Upper lobe of left lung (tissue), 6 donors: ENCODE measurements at regions not wholly inside any gene's neighbourhood (a gene's known extent, or its start where the extent isn't known, plus 50 kb on each side); places are given as distances from the start of the nearest gene placed in this dataset.

Experiments
- ATAC-seq, 2 donors: fragments of 200-7000 bp; cut with Tn5 transposase; one replicate each; pipeline ENCODE4 v1.9.1; 2022; ENCODE audit warnings: mild to moderate bottlenecking in 2 of 2, moderate library complexity in 2 of 2; ENCODE audit not compliant: low FRiP score in 2 of 2
- DNase-seq, 2 donors: peaks; one replicate each; pipeline ENCODE4 v3.0.0-alpha.2; 2019 to 2020
- H3K27ac ChIP-seq, 4 donors: fragments of 200-600 bp; sonication (generic); one replicate each; pipeline ENCODE4 v1.5.1; 2016 to 2019
- H3K27me3 ChIP-seq, 4 donors: fragments of 200-600 bp; sonication (generic); one replicate each; pipeline ENCODE4 v1.5.1; 2017 to 2019
- H3K36me3 ChIP-seq, 4 donors: fragments of 200-600 bp; sonication (generic); one replicate each; pipeline ENCODE4 v1.5.1; 2016 to 2019
- H3K4me1 ChIP-seq, 4 donors: fragments of 200-600 bp; sonication (generic); one replicate each; pipeline ENCODE4 v1.5.1; 2018 to 2019
- H3K4me3 ChIP-seq, 4 donors: fragments of 200-600 bp; sonication (generic); one replicate each; pipeline ENCODE4 v1.5.1; 2017 to 2019; ENCODE audit warnings: mild to moderate bottlenecking in 2 of 4, moderate library complexity in 1 of 4
- H3K9me3 ChIP-seq, 4 donors: fragments of 200-600 bp; sonication (generic); one replicate each; pipeline ENCODE4 v1.5.1; 2018 to 2019
- CTCF ChIP-seq, 6 experiments: fragments of 450-650 bp in 4 of 6; fragments of 200-600 bp in 2 of 6; sonication (generic) in 2 of 6; IDR thresholded peaks; one replicate each; pipeline ENCODE4 v1.5.1; 2016 to 2019; ENCODE audit warnings: antibody characterized with exemption in 6 of 6
- EP300 ChIP-seq, 4 donors: sonication (generic); formaldehyde crosslinking; IDR thresholded peaks; one replicate each; pipeline ENCODE4 v1.5.1; 2017; ENCODE audit warnings: antibody characterized with exemption in 4 of 4, control low read depth in 2 of 4
- POLR2A ChIP-seq, 4 donors: fragments of 450-650 bp; IDR thresholded peaks; one replicate each; pipeline ENCODE4 v1.5.1; 2016 to 2017; ENCODE audit warnings: antibody characterized with exemption in 4 of 4, mild to moderate bottlenecking in 2 of 4
- POLR2AphosphoS5 ChIP-seq, 2 donors: sonication (generic); formaldehyde crosslinking; IDR thresholded peaks; one replicate each; pipeline ENCODE4 v1.5.1; 2017; ENCODE audit warnings: antibody characterized with exemption in 2 of 2
- WGBS, 2 donors: methylation state at CpG; one replicate each; pipeline ENCODE4 v1.1.5; 2017 to 2018; 5-methylcytosine and 5-hydroxymethylcytosine counted together
- donor health status: DM: no; HTN: no; CAD: no; lungs with moderate emphysema.
- donor health status: DM: no; HTN: yes; CAD: no; lungs with severe emphysema.

- Histone ChIP-seq H3K27ac (no peak overlapping the region), H3K27me3 (no peaks in the 10 kb centered on the region), H3K9me3 (no peaks in the 10 kb centered on the region), H3K36me3 (no peaks in the 10 kb centered on the region), H3K4me3 (no peak overlapping the region), H3K4me1 (no peaks in the 10 kb centered on the region)
- 57 to 93% methylated on average over 1 of the region's 1 CpG for WGBS, 2 donors
- no peak for TF ChIP-seq POLR2AphosphoS5 (IDR thresholded peaks at IDR 0.05)
- no peak for TF ChIP-seq POLR2A (IDR thresholded peaks at IDR 0.05)
- no peak for TF ChIP-seq EP300 (IDR thresholded peaks at IDR 0.05)
- TF ChIP-seq CTCF (IDR thresholded peaks at IDR 0.05) = no peak
- ATAC-seq (peak in 1 of 2 donors; percentile 50), DNase-seq (no peak)
Measured at GRCh38 chr6:71197780-71198179, 90.8 kb upstream of the OGFRL1 start.

GRCh38 chr6:71198908-71199307, 89.7 kb upstream of the OGFRL1 start:
- no peak for DNase-seq
- H3K27ac ChIP-seq = no peak overlapping the region
- no peak for ATAC-seq
- no peaks in the 10 kb centered on the region for H3K27me3 ChIP-seq
- no peak overlapping the region for H3K4me3 ChIP-seq
- 93 to 96% methylated on average over 2 of the region's 2 CpGs for WGBS, 2 donors
- TF ChIP-seq EP300 (IDR thresholded peaks at IDR 0.05) = no peak
- TF ChIP-seq POLR2AphosphoS5 (IDR thresholded peaks at IDR 0.05) = no peak
- H3K4me1 ChIP-seq = no peaks in the 10 kb centered on the region
- H3K36me3 ChIP-seq = no peaks in the 10 kb centered on the region
- no peaks in the 10 kb centered on the region for H3K9me3 ChIP-seq

GRCh38 chr6:71199736-71200135, 88.9 kb upstream of the OGFRL1 start:
- ATAC-seq = no peak
- H3K4me3 ChIP-seq = no peak overlapping the region
- no peak for TF ChIP-seq CTCF (IDR thresholded peaks at IDR 0.05)
- no peak for TF ChIP-seq POLR2A (IDR thresholded peaks at IDR 0.05)
- no peak for TF ChIP-seq EP300 (IDR thresholded peaks at IDR 0.05)
- TF ChIP-seq POLR2AphosphoS5 (IDR thresholded peaks at IDR 0.05) = no peak
- H3K36me3 ChIP-seq = no peaks in the 10 kb centered on the region
- no peaks in the 10 kb centered on the region for H3K9me3 ChIP-seq
- no peak for DNase-seq
- no peaks in the 10 kb centered on the region for H3K27me3 ChIP-seq
- no peak overlapping the region for H3K27ac ChIP-seq
- no peaks in the 10 kb centered on the region for H3K4me1 ChIP-seq
- WGBS, 2 donors = 97 to 98% methylated on average over 2 of the region's 2 CpGs

- no peaks in the 10 kb centered on the region for H3K27me3 ChIP-seq
- no peak overlapping the region for H3K27ac ChIP-seq
- H3K9me3 ChIP-seq = no peaks in the 10 kb centered on the region
- no peak for DNase-seq
- no peaks in the 10 kb centered on the region for H3K4me1 ChIP-seq
- no peak for TF ChIP-seq EP300 (IDR thresholded peaks at IDR 0.05)
- no peak overlapping the region for H3K4me3 ChIP-seq
- WGBS, 2 donors = 93 to 94% methylated on average over 2 of the region's 2 CpGs
- no peaks in the 10 kb centered on the region for H3K36me3 ChIP-seq
- no peak for ATAC-seq
Measured at GRCh38 chr6:71203206-71203605, 85.4 kb upstream of the OGFRL1 start.

GRCh38 chr6:71204741-71205140, 83.9 kb upstream of the OGFRL1 start:
- no peaks in the 10 kb centered on the region for H3K27me3 ChIP-seq
- no peak for DNase-seq

More at GRCh38 chr6:71204741-71205140, 83.9 kb upstream of the OGFRL1 start:
- no peaks in the 10 kb centered on the region for H3K4me1 ChIP-seq
- WGBS, 2 donors = 92 to 96% methylated on average over 6 of the region's 6 CpGs
- H3K36me3 ChIP-seq = no peaks in the 10 kb centered on the region
- H3K9me3 ChIP-seq = no peaks in the 10 kb centered on the region
- no peak overlapping the region for H3K27ac ChIP-seq
- no peak for ATAC-seq
- TF ChIP-seq CTCF (IDR thresholded peaks at IDR 0.05) (no peak), POLR2A (IDR thresholded peaks at IDR 0.05) (no peak), POLR2AphosphoS5 (IDR thresholded peaks at IDR 0.05) (no peak), EP300 (IDR thresholded peaks at IDR 0.05) (no peak)
- no peak overlapping the region for H3K4me3 ChIP-seq
